ENCODE measurements at regions not wholly inside any gene's neighbourhood (a gene's known extent, or its start where the extent isn't known, plus 50 kb on each side); places are given as distances from the start of the nearest gene placed in this dataset.
"Not testable (repeated sequence)": the region's sequence is repeated elsewhere in the genome, so short reads cannot be mapped to it uniquely, and the experiment has no call there.

DNA sequence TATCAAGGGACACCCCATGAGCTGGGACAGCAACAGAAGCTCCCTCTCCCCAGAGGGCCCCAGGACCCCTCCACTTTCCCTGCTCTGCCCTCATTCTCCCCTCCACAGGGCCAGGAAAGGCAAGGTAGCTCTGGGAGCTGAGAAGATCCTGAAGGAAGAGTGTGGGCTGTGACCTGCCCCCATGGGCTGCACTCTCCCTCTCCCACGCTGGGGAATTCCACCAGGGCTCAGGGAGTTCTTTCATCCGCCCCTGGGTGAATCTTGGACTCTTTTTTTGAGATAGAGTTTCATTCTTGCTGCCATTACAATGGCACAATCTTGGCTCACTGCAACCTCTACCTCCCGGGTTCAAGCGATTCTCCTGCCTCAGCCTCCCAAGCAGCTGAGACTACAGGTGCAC lies 73.8 kb downstream of the C9orf50 start:
- no peak for DNase-seq (ENCODE audit: low read depth in 4 of 4, low spot score in 1 of 4)

DNA sequence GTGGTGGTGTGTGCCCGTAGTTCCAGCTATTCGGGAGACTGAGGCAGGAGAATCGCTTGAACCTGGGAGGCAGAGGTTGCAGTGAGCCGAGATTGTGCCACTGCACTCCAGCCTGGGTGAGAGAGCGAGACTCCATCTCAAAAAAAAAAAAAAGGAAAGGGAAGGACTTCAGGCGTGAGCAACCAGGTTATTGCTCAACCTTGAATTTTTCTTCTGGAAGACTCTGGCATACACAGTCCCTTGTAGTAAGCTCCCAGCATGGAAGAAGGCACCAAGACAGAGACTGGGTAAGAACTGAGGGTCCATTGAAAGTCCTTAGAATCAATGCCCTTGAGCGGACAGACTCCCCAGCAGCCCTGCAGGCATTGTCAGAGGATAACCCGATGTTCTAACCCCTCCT lies 75.0 kb downstream of the C9orf50 start:
- not testable (repeated sequence) for DNase-seq (ENCODE audit: low read depth in 4 of 4, low spot score in 1 of 4)

DNA sequence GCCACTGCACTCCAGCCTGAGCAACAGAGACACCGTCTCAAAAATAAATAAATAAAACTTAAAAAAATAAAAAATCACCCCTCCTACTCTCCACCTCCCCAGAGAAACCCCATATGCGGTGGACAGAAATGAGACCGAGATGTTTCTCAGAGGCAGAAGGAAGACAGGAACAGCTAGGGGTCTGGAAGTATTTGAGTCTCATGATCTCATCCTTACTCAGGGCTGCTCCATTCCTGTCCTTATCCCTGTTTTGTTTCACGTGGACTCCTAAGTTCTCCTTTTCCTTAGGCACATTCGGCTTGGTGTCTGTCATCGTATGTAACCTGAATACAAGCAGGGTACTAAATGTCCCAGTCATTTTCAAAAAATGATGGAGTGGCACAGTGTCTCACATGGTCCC lies 76.1 kb downstream of the C9orf50 start:
- no peak for DNase-seq (ENCODE audit: low read depth in 4 of 4, low spot score in 1 of 4)

DNA sequence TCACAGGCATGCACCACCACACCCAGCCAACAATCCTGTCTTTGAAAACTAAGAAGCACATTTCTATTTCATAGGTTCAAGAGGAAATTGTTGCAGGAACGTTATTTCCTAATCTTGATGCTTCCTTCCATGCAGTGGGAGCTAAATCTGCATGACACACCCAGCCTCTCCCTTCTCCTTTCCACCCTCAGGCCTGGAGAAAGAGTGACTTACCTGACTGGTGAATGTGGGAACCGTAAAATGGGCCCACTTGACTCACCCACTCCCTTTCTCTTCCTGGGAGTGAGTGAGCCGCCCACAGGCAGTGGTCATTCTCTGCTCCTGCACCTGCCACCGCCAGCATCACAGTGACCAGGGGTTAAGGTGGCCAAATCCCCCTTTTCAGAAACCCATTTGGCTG lies 78.2 kb downstream of the C9orf50 start:
- no peak for DNase-seq (ENCODE audit: low read depth in 4 of 4, low spot score in 1 of 4)

DNA sequence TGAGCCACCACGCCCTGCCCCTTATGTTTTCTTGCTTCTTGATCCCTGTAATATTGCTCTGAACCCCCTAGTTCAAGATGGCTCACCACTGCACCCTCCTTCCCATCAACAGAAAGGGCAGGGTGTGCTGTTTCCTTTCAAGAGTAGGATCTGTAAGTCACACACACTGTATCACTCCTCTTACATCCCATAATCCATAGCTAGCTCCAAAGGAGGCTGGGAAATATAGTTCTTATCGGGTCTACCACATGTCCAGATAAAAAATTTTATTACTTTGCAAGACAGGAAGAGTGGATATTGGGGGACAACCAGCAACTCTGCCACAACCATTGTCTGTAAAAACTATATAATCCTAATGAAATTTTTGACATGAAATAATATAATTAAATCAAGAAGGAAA lies 79.6 kb downstream of the C9orf50 start:
- no peak for DNase-seq (ENCODE audit: low read depth in 4 of 4, low spot score in 1 of 4)

DNA sequence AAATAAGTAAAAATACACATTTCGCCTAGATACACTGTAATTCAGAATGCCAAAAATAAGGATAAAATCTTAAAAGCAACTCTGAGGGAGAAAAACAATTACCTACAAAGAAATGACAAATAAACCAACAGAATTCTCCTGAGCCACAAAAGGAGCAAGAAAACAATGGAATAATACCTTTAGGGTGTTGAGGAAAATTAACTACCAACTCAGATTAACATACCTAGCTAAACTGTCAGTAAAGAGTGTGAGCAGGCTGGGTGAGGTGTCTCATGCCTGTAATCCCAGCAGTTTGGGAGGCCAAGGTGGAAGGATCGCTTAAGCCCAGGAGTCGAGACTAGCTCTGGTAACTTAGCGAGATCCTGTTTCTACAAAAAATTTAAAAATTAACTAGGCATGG lies 81.5 kb downstream of the C9orf50 start:
- no peak for DNase-seq (ENCODE audit: low read depth in 4 of 4, low spot score in 1 of 4)

DNA sequence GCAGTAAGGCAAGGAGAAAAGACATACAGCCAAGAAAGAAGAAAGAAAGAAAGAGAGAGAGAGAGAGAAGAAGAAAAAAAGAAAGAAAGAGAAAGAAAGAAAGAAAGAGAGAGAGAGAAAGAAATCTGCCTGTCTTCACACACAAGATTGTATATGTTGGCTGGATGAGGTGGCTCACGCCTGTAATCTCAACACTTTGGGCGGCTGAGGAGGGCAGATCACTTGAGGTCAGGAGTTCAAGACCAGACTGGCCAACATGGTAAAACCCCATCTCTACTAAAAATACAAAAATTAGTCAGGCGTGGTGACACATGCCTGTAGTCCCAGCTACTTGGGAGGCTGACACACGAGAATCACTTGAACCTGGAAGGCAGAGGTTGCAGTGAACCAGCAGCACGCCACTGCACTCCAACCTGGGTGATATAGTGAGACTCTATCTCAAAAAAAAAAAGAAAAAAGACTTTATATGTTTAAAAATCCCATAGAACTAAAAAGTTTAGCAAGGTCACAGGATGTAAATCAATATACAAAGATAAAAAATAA lies 89.0 kb downstream of the C9orf50 start:
- DNase-seq (ENCODE audit: low read depth in 4 of 4, low spot score in 1 of 4), result not testable (repeated sequence)

DNA sequence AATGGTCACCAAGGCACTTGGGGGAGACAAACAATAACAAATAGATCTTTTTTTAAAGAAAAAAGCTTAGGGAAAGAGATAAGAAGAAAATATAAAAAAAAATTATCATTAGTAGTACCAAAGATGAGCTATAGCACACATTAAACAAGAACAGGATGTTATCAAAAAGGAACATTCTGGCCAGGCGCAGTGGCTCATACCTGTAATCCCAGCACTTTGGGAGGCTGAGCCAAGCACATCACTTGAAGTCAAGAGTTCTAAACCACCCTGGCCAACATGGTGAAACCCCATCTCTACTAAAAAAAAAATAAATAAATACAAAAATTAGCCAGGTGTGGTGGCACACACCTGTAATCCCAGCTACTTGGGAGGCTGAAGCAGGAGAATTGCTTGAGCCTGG lies 92.9 kb downstream of the C9orf50 start:
- not testable (repeated sequence) for DNase-seq (ENCODE audit: low read depth in 4 of 4, low spot score in 1 of 4)

DNA sequence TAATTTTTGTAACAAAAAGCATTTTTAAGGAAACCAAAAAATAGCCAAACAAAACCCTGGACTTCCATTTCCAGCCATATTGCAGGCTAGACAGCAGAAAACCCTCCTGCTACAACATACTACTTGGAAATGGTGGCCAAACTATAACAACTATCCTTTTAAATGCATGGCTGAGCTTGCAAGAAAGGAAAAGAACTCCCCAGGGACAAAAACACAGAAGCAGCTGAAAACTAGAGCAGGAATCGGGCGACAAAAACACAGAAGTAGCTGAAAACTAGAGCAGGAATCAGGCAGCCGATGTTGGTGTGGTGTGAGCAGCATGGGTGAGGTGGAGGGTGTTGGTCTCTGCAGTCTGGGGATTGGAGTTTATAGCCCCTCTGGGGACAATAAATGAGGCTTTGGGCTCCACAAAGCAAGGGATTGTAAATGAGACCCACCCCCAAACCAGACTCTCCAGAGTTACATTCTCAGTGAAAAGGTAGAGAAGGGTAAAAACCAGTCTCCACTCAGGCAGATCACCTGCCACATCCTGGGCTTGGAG lies 95.2 kb downstream of the C9orf50 start:
- no peak for DNase-seq (ENCODE audit: low read depth in 4 of 4, low spot score in 1 of 4)

DNA sequence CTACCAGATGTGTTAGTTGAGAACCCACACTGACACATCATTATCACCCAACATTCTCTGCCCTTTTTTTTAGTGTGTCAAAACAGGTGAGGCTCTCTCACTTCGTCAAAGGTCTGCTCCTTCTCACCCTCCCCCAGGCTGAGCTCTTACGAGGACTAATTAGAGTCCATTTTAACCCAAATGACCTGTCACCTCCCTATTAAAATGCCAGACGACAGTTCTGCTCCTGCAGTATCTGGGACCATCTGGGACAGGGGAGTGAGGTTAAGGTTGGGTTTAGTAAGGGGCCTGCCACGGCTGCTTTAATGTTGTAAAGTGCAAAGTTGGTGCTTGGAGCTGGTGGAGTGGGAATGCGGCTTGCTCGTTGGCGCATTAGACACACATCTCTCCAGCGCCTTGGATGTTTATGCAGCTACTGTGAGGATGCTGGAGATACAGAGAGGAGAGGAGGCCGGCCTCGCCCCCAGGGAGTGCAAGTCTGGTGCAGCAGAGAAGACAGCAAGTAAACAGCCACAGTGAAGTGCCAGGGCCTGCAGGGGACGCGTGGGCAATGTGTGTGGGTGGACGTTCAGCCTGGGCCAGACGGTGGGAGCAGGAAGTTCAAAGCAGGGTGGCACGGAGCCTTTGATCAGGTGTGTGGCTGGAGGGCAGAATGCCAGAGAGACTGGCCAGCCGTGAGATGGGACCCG lies 96.2 kb downstream of the C9orf50 start:
- no peak for DNase-seq (ENCODE audit: low read depth in 4 of 4, low spot score in 1 of 4)

DNA sequence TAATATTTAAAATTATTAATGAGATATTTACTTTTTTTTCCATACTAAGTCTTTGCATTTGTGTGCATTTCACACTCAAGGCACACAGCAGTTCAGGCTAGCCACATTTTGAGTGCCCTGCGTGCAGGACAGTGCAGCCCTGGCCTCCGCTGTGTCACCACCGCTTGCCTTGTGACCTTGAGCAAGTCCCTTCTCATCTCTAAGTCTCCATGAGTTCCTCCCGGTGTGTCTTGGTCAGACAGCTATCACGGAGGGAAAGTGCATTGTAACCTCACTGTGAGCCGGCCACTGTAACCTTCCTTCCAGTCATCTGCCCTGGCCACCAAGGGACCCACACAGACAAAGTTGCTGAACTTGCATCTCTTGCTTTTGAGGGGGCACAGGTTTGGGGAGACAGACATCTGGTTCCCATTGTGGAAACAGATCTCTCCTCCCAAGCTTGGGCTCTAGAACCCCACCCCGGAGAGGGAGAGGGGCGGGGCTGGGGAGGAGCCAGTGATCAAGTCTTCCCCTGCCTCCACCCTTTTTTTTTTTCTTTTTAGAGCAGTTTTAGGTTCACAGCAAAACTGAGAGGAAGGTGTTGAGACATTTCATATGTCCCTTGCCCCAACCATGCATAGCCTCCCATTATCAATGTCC lies 96.8 kb downstream of the C9orf50 start:
- DNase-seq (ENCODE audit: low read depth in 4 of 4, low spot score in 1 of 4), result no peak

DNA sequence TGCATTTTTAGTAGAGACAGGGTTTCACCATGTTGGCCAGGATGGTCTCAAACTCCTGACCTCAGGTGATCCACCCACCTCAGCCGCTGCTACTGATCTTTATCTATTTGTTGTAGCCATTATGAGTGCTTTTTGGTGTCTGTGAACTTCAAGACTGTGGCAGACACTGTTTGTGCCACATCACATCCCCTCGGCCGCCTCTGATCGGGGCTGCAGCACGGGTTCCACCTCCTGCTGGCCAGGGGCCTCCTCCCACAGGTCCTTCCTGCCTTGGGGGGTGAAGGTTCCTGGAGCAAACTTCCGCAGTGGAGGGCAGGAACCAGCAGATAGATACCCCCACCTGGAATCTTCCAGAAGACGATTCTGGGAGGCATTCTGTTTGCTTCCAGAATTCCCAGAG lies 98.5 kb downstream of the C9orf50 start:
- no peak for DNase-seq (ENCODE audit: low read depth in 4 of 4, low spot score in 1 of 4)

DNA sequence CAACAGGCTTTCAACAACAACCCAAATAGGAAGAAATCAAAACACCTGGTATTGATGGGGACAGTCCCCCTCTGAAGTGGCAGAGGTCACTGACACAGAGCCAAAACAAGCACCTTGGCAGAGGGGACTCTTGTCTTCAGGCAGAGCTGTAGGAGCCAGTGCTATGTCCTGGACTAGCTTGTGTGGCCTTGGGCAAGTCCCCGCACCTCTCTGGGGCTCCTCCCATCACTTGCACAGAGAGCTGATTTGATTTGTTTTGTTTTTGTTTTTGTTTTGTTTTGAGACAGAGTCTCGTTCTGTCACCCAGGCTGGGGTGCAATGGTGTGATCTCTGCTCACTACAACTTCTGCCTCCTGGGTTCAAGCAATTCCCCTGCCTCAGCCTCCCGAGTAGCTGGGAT lies 100.8 kb downstream of the C9orf50 start:
- DNase-seq (ENCODE audit: low read depth in 4 of 4, low spot score in 1 of 4), result no peak

DNA sequence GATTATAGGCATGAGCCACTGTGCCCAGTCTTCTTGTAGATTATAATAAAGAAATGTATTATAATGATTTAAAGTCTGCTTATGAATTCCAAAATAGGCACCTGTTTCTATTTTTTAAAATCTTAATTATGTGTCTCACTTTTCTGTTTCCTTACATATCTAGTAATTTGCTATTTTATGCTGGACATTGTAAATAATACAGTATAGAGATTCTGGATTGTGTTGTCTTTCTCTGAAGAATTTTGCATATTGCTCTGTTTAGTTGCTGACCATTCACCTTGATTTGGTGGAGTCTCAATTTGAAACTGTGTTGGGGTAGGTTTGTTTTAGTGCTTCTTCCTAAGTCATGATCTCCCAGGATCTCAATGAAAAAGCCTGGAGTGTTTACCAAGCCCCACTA lies 102.8 kb downstream of the C9orf50 start:
- no peak for DNase-seq (ENCODE audit: low read depth in 4 of 4, low spot score in 1 of 4)

DNA sequence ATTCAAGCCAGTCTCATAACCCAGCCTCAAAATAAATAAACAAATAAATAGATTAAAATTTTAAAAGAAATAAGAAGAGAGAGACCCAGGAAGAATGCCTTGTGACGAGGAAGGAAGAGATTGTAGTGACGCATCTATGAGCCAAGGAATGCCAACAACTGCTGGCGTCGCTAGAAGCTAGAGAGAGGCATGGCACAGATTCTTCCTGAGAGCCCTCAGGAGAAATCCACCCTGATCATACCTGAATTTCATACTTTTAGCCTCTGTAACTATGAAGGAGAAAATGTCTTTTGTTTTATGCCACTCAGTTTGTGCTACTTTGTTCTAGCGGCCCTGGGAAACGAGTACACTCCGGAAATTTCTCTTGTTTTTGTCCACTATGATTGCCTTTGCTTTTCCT lies 103.9 kb downstream of the C9orf50 start:
- DNase-seq (ENCODE audit: low read depth in 4 of 4, low spot score in 1 of 4), result no peak

DNA sequence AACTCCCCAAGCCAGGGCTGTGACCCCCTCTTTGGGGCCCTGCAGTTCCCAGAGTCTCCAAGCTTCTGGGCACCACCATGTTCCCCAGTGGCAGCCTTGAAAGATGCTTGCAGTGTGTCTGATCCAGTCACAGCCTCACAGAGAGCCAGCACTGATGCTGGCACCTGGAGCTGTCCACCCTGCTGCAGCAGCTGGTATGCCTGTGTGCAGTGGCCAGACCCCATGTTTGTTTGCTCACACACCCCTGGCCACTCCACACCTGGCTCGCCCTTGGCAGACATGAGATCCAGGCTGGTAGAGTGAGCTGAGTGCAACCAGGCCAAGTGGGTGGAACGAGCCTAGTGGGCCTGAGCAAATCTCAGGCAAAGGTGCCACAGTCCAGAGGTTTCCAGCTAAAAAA lies 106.0 kb downstream of the C9orf50 start:
- DNase-seq (ENCODE audit: low read depth in 4 of 4, low spot score in 1 of 4), result no peak

DNA sequence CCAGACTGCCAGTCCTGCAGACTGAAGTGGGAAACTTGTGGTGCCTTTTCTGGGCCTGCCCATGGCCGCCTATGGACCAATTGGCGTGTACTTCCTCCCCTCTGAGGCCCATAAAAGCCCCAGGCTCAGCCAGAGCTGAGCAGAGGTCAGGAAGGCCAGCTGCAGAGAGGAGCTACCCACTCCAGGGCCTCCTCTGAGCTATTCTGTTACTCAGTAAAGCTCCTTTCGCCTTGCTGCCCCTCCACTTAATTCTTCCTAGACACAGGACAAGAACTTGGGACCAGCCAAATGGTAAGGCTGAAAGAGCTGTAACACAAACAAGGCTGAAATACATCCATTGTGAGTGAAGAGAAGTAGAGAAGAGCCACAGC lies 106.4 kb downstream of the C9orf50 start:
- no peak for DNase-seq (ENCODE audit: low read depth in 4 of 4, low spot score in 1 of 4)

DNA sequence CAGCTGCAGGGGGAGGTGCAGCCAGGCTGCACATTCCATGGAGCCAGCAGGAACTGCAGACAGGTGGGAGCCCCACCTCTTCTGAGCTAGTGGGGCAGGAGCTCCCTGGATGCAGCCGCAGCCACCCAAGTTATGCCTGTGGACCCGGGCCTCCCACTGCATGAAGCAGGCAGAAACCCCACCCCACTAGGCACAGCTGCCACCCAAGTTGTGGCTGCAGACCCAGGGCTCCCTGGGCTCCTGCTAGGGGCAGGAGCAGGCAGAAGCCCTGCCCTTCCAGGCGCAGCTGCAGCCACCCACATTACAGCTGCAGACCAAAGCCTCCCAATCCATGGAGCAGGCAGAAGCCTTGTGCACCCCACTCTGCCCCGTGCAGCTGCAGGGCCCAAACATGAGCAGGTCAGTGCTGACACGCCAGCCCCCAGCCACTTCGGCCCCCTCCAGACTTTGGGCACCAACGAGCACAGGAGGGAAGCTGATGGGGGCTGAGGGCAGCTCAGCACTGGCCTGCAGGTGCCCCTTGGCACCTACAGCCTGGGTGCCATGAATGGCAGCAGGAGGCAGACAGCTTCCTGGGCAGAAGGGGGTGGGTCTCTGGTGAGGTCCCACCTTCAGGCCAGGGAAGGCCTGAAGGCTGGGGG lies 106.9 kb downstream of the C9orf50 start:
- no peak for DNase-seq (ENCODE audit: low read depth in 4 of 4, low spot score in 1 of 4)

DNA sequence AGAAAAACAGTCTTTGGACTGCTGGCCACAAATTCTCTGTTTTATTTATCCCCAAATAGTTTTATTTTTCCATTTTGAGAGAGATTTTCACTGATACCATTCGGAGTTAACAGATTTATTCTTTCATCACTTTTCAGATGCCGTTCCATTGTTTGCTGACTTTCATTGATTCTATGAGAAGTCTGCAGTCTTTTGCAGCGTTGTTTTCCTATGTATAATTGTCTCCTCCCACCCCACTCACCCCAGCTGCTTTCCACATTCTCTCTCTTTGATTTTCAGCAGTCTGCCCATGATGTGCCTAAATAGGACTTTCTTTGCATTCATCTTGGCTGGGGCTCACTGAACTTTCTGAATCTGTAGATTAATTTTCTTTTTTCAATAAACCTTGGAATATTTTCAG lies 107.6 kb downstream of the C9orf50 start:
- DNase-seq (ENCODE audit: low read depth in 4 of 4, low spot score in 1 of 4), result no peak

DNA sequence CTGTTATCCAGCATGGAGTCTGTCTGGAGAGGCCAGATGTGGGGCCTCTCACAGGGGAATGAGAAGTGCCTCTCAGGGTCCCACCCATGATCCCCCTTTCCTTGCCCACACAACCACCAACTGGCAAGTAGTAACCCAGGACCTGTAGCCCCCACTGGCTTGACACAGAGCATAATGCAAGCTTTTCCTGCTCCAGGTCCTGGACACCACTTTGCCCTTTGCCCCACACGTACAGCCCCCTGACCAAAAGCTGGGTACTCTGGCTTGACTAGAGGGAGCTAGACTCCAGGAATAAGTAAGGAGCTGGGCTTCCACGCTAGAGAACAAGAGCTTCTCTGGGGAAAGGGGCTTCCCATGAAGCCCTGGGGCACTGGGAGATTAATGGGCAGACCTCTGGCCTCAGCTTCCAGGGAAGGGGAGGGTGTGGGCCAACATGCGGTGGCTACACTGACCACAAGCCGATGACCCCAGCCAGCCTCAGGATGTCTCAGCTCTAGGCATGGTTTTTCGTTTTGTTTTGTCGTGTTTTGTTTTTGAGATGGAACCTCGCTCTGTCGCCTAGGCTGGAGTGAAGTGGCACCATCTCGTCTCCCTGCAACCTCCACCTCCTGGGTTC lies 109.5 kb downstream of the C9orf50 start:
- DNase-seq (ENCODE audit: low read depth in 4 of 4, low spot score in 1 of 4), result no peak

DNA sequence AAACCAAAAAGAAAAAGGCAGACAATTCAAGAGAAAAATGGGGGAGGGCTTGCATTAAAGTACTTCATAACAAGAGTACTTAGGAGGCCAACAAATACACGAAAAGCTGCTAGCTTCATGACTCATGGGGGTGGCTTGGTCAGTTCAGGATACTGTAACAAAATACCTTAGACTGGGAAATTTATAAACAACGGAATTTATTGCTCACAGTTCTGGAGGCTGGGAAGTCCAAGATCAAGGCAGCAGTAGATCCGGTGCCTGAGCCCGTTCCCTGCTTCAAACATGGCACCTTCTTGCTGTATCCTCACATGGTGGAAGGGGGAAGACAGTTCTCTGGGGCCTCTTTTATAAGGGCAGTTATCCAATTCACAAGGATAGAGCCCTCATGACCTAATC lies 111.4 kb downstream of the C9orf50 start:
- no peak for DNase-seq (ENCODE audit: low read depth in 4 of 4, low spot score in 1 of 4)

DNA sequence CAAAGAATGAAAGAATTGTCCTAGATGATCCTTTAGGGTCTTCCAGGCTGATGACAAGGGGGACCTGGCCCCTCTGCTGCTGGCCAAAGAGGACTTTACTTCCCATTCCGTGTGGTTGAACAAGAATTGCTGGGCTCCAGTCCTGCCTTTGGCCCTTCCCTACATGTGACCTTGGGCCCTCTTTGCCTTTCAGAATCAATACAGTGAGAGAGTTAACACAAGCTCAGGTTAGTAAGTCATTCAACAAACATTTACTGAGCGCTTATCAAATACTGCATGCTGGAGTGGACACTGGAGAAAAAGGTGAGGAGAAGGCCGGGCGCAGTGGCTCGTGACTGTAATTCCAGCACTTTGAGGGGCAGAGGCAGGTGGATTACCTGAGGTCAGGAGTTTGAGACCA lies 113.1 kb downstream of the C9orf50 start:
- DNase-seq (ENCODE audit: low read depth in 4 of 4, low spot score in 1 of 4), result no peak

All from stimulated activated CD4-positive, alpha-beta T cell treated with anti-CD3 and anti-CD28 coated beads, Interleukin-1b, Interleukin-23, amount 100 ng/mL, for 24 hours (primary cell).